Breast epithelium (tissue), 4 donors: ENCODE measurements at regions not wholly inside any gene's neighbourhood (a gene's known extent, or its start where the extent isn't known, plus 50 kb on each side); places are given as distances from the start of the nearest gene placed in this dataset.

ENCODE experiments used
- DNase-seq, 2 donors: peaks; one replicate each; pipeline ENCODE4 v3.0.0-alpha.2; 2019; ENCODE audit warnings: low spot score in 2 of 2
- H3K27ac ChIP-seq, 2 donors: fragments of 200-600 bp; sonication (generic) in 1 of 2; one replicate each; pipeline ENCODE4 v1.5.1; 2016 to 2019; ENCODE audit warnings: mild to moderate bottlenecking in 1 of 2
- H3K27me3 ChIP-seq, 2 donors: fragments of 200-600 bp; sonication (generic) in 1 of 2; one replicate each; pipeline versions ENCODE4 v1.5.1 to v1.6.0; 2017 to 2019; ENCODE audit warnings: control low read depth in 1 of 2, mild to moderate bottlenecking in 1 of 2
- H3K36me3 ChIP-seq: fragments of 200-600 bp; one replicate; pipeline ENCODE4 v1.5.1; 2019
- H3K4me1 ChIP-seq, 2 donors: fragments of 200-600 bp; sonication (generic); one replicate each; pipeline ENCODE4 v1.5.1; 2016 to 2019; ENCODE audit warnings: control low read depth in 1 of 2
- H3K4me3 ChIP-seq, 3 donors: fragments of 200-600 bp; sonication (generic); 1 replicate in 2 of 3; 2 replicates in 1 of 3; pipeline ENCODE4 v1.5.1; 2016 to 2019; ENCODE audit warnings: mild to moderate bottlenecking in 3 of 3, moderate library complexity in 2 of 3
- H3K9me3 ChIP-seq, 2 donors: fragments of 200-600 bp; sonication (generic) in 1 of 2; one replicate each; pipeline ENCODE4 v1.5.1; 2016 to 2019; ENCODE audit warnings: control low read depth in 1 of 2
- POLR2A ChIP-seq: fragments of 450-650 bp; IDR thresholded peaks from one replicate; pipeline ENCODE4 v1.6.1; 2016; ENCODE audit warnings: antibody characterized with exemption, mild to moderate bottlenecking, moderate library complexity
- POLR2AphosphoS5 ChIP-seq, 3 donors: sonication (generic); formaldehyde crosslinking; IDR thresholded peaks; one replicate each; pipeline ENCODE4 v1.6.1; 2017; ENCODE audit warnings: antibody characterized with exemption in 3 of 3
- intact Hi-C: fragments of 100-400 bp; cut with DNase I; formaldehyde crosslinking; loops from one replicate; pipeline ENCODE4 v1.15.1; 2023; ENCODE audit warnings: low total_unique reads
- TF ChIP-seq, protein P1 (sequence below), 3 donors: fragments of 450-650 bp; IDR thresholded peaks; one replicate each; pipeline ENCODE4 v1.5.1; 2016 to 2017; ENCODE audit warnings: antibody characterized with exemption in 3 of 3, mild to moderate bottlenecking in 3 of 3, moderate library complexity in 3 of 3

DNA sequence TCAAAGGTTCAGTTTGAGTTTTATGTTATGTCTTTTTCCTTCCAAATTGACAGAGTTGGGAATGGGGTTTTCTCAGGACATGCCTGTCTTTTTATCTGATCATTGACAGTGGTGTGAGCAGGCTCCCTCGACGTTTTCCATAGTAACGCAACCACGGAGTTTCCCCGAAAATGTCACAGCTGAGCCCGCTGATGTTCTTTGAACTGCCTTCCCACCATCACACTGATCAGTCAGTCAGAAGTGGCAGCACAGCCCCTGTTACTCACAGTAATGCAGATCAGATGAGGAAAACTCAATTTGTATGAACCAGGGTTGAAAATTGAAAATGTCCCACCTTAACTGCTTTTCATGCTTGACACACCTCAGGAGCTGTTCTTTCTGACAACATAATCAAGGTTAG lies 210.4 kb downstream of the NECTIN3 start:
- Histone ChIP-seq H3K27ac (no peak overlapping the region), H3K36me3 (no peaks in the 10 kb centered on the region), H3K4me3 (no peak overlapping the region), H3K27me3 (no peaks in the 10 kb centered on the region), H3K4me1 (no peaks in the 10 kb centered on the region), H3K9me3 (no peaks in the 10 kb centered on the region)
- intact Hi-C loops: no loop called here
- no peak for DNase-seq
- no peak for TF ChIP-seq POLR2AphosphoS5 (IDR thresholded peaks at IDR 0.05)
- TF ChIP-seq, protein P1, sequence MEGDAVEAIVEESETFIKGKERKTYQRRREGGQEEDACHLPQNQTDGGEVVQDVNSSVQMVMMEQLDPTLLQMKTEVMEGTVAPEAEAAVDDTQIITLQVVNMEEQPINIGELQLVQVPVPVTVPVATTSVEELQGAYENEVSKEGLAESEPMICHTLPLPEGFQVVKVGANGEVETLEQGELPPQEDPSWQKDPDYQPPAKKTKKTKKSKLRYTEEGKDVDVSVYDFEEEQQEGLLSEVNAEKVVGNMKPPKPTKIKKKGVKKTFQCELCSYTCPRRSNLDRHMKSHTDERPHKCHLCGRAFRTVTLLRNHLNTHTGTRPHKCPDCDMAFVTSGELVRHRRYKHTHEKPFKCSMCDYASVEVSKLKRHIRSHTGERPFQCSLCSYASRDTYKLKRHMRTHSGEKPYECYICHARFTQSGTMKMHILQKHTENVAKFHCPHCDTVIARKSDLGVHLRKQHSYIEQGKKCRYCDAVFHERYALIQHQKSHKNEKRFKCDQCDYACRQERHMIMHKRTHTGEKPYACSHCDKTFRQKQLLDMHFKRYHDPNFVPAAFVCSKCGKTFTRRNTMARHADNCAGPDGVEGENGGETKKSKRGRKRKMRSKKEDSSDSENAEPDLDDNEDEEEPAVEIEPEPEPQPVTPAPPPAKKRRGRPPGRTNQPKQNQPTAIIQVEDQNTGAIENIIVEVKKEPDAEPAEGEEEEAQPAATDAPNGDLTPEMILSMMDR (IDR thresholded peaks at IDR 0.05): no peak
- TF ChIP-seq POLR2A: no peak

DNA sequence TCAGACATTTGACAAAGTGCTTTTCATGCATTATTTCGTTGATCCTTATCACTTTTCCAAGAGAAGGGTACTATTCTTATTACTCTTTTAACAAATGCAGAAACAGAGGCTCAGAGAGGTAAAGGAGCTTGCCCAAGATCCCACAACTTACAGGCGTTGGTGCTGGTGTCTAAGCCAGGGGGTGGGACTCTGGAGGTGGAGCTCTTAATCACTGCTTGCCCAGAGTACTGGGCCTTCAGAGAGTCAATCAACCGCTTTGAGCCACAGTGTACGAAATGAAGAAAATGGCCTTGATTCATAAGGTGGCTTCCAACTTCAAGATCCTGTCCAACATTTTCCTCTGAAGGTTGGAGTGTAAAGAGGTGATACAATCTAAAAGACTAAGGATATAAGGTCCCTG lies 211.5 kb downstream of the NECTIN3 start:
- Histone ChIP-seq H3K4me1 (no peaks in the 10 kb centered on the region), H3K36me3 (no peaks in the 10 kb centered on the region), H3K27ac (no peak overlapping the region), H3K27me3 (no peaks in the 10 kb centered on the region), H3K4me3 (no peak overlapping the region), H3K9me3 (no peaks in the 10 kb centered on the region)
- TF ChIP-seq, protein P1 (IDR thresholded peaks at IDR 0.05): no peak
- TF ChIP-seq POLR2A (no peak), POLR2AphosphoS5 (IDR thresholded peaks at IDR 0.05) (no peak)
- DNase-seq: no peak
- intact Hi-C loops: no loop called here

DNA sequence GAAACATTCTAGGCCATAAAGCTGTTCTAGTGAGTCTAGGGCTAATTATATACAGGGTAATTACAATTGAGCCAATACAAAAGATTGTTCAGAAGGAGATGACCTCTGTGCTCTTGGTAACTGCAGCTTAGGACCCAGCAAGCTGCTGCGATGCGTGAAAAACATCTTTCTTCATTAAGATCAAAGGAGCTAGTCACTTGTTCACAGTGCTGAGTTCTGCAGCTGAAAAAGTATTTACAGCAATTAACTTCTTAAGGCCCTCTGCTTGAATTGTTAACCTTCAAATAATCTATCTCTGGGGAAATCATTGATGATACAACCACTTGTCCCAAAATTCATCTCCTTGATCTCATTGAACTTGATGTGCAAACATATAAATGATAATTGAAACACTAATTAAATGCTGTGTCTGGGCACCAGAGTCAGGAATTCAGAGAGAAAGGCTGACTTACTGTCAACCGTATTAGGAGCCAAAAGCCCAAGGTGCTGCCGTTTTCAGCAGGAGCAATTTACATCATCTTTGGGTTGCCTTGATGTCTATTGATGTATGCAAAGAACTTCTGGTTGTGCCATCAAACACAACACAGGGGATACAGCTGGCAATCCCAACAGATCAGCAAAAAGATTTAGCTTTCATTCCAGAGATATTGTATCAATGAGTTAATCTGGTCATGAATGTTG lies 213.0 kb downstream of the NECTIN3 start:
- Histone ChIP-seq H3K4me3 (no peak overlapping the region), H3K27ac (no peak overlapping the region), H3K9me3 (no peaks in the 10 kb centered on the region), H3K4me1 (no peaks in the 10 kb centered on the region), H3K27me3 (no peaks in the 10 kb centered on the region), H3K36me3 (no peaks in the 10 kb centered on the region)
- intact Hi-C loops: no loop called here
- no peak for DNase-seq
- TF ChIP-seq POLR2A (no peak), POLR2AphosphoS5 (IDR thresholded peaks at IDR 0.05) (no peak)
- TF ChIP-seq, protein P1 (IDR thresholded peaks at IDR 0.05): no peak

DNA sequence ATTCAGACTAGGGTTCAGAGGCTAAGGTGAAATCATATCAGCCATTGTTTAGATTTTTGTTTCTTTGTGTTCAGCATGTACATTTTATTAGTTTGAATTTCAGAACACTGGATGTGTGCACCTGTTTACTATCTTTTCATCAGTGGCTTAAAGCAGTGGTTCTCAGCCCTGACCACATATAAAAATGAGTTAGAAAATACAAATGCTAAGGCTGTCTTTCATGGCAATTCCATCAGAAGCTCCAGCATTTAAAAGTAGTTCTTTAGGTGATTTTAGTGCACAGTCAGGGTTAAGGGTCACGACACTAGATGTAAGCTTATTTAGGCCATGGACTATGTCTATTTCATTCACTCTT lies 213.5 kb downstream of the NECTIN3 start:
- no peak for DNase-seq
- no peak overlapping the region for H3K4me3 ChIP-seq
- H3K4me1 ChIP-seq: no peaks in the 10 kb centered on the region
- no peak overlapping the region for H3K27ac ChIP-seq
- no peak for TF ChIP-seq POLR2AphosphoS5 (IDR thresholded peaks at IDR 0.05)
- TF ChIP-seq, protein P1 (IDR thresholded peaks at IDR 0.05): no peak
- no peak for TF ChIP-seq POLR2A
- no peaks in the 10 kb centered on the region for H3K36me3 ChIP-seq
- intact Hi-C loops: no loop called here
- H3K9me3 ChIP-seq: no peaks in the 10 kb centered on the region
- no peaks in the 10 kb centered on the region for H3K27me3 ChIP-seq

DNA sequence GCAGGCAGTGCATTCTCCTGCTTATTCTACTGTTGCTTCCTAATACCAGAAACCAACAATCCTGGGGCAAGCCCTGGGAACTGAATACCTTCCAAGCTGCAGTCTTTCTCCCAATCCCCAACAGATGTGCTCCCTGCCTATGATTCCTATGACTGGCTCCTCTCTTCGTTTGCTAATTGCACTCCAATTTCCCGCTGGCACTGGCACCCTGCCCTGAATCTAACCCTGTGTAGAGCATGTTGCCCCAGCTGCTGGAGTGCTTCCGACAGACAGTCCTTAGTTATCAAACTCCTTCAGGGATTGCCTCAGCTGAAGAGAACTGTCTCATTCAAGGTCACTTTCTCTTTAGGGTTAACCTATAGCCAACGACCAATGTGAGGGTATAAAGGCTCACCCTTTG lies 214.1 kb downstream of the NECTIN3 start:
- intact Hi-C loops: no loop called here
- no peaks in the 10 kb centered on the region for H3K4me1 ChIP-seq
- H3K27ac ChIP-seq: no peak overlapping the region
- no peaks in the 10 kb centered on the region for H3K9me3 ChIP-seq
- no peak for DNase-seq
- H3K4me3 ChIP-seq: no peak overlapping the region
- H3K36me3 ChIP-seq: no peaks in the 10 kb centered on the region
- H3K27me3 ChIP-seq: no peaks in the 10 kb centered on the region
- TF ChIP-seq POLR2AphosphoS5 (IDR thresholded peaks at IDR 0.05) (no peak), POLR2A (no peak)
- TF ChIP-seq, protein P1 (IDR thresholded peaks at IDR 0.05): no peak
